CD14-positive monocyte (primary cell): ENCODE measurements at regions not wholly inside any gene's neighbourhood (a gene's known extent, or its start where the extent isn't known, plus 50 kb on each side); places are given as distances from the start of the nearest gene placed in this dataset.

Experiments
- DNase-seq, 3 donors: peaks; one replicate each; pipeline ENCODE4 v3.0.0-alpha.2; 2011 to 2022
- H2AFZ ChIP-seq: 2 replicates; pipeline ENCODE4 v1.6.0; 2012; ENCODE audit warnings: mild to moderate bottlenecking, low read depth, low read length, inconsistent platforms; ENCODE audit not compliant: insufficient read depth, poor library complexity, severe bottlenecking
- H3K27ac ChIP-seq, 2 donors: 1 replicate in 1 of 2; 2 replicates in 1 of 2; pipeline ENCODE4 v1.5.1; 2012 to 2013; ENCODE audit warnings: low read length in 2 of 2, control low read depth in 1 of 2, inconsistent platforms in 1 of 2, low read depth in 1 of 2, mild to moderate bottlenecking in 1 of 2
- H3K27me3 ChIP-seq, 2 donors: one replicate each; pipeline versions ENCODE4 v1.6.0 to v1.6.1; 2011 to 2013; ENCODE audit warnings: low read length in 2 of 2; ENCODE audit not compliant: control insufficient read depth in 2 of 2, insufficient read depth in 2 of 2
- H3K36me3 ChIP-seq, 2 donors: replicated peaks in 1 of 2; 1 replicate in 1 of 2; 2 replicates in 1 of 2; pipeline versions ENCODE4 v1.5.1 to v1.6.1; 2012 to 2013; ENCODE audit warnings: low read length in 2 of 2, control low read depth in 1 of 2, inconsistent platforms in 1 of 2, mild to moderate bottlenecking in 1 of 2; ENCODE audit not compliant: insufficient read depth in 2 of 2, control insufficient read depth in 1 of 2
- H3K4me1 ChIP-seq, 2 donors: 1 replicate in 1 of 2; 2 replicates in 1 of 2; pipeline versions ENCODE4 v1.5.1 to v1.6.1; 2012 to 2013; ENCODE audit warnings: low read length in 2 of 2, control low read depth in 1 of 2, inconsistent platforms in 1 of 2, mild to moderate bottlenecking in 1 of 2, moderate library complexity in 1 of 2; ENCODE audit not compliant: insufficient read depth in 2 of 2, control insufficient read depth in 1 of 2
- H3K4me2 ChIP-seq: replicated peaks from 2 replicates; pipeline ENCODE3; 2012; ENCODE audit warnings: low read length, moderate library complexity, mild to moderate bottlenecking; ENCODE audit not compliant: poor library complexity, severe bottlenecking; ENCODE audit errors: extremely low read depth
- H3K4me3 ChIP-seq, 3 experiments: fragments of 200-600 bp in 1 of 3; sonication (generic) in 1 of 3; replicated peaks in 1 of 3; 1 replicate in 2 of 3; 2 replicates in 1 of 3; pipeline ENCODE4 v1.5.1; 2011 to 2013; ENCODE audit warnings: low read length in 3 of 3, mild to moderate bottlenecking in 3 of 3, control low read depth in 2 of 3, low read depth in 2 of 3, inconsistent platforms in 1 of 3, moderate library complexity in 1 of 3
- H3K79me2 ChIP-seq: 2 replicates; pipeline ENCODE4 v1.6.0; 2012; ENCODE audit warnings: mild to moderate bottlenecking, control low read depth, inconsistent platforms, low read length, moderate library complexity; ENCODE audit not compliant: insufficient read depth
- H3K9ac ChIP-seq: 2 replicates; pipeline ENCODE4 v1.6.0; 2017; ENCODE audit warnings: low read length, mild to moderate bottlenecking; ENCODE audit not compliant: insufficient read depth, poor library complexity, severe bottlenecking
- H3K9me3 ChIP-seq, 2 donors: replicated peaks in 1 of 2; 1 replicate in 1 of 2; 2 replicates in 1 of 2; pipeline versions ENCODE4 v1.5.1 to v1.6.1; 2012 to 2013; ENCODE audit warnings: low read length in 2 of 2, control low read depth in 1 of 2; ENCODE audit not compliant: control insufficient read depth in 1 of 2, insufficient read depth in 1 of 2
- H4K20me1 ChIP-seq: 2 replicates; pipeline ENCODE4 v1.6.0; 2012; ENCODE audit warnings: mild to moderate bottlenecking, low read length, control low read depth, moderate library complexity; ENCODE audit not compliant: insufficient read depth
- H3K27ac Mint-ChIP-seq, 7 donors: one replicate each; pipeline ENCODE4 v1.8.0; 2020; ENCODE audit warnings: mild to moderate bottlenecking in 7 of 7, mixed read lengths in 7 of 7, moderate library complexity in 6 of 7, inconsistent platforms in 2 of 7
- H3K27me3 Mint-ChIP-seq, 3 donors: one replicate each; pipeline ENCODE4 v1.8.0; 2021 to 2022; ENCODE audit warnings: low read depth in 3 of 3, mild to moderate bottlenecking in 3 of 3, mixed read lengths in 3 of 3, moderate library complexity in 3 of 3, inconsistent platforms in 1 of 3
- H3K36me3 Mint-ChIP-seq, 2 donors: one replicate each; pipeline ENCODE4 v1.8.0; 2020; ENCODE audit warnings: mixed read lengths in 2 of 2, inconsistent platforms in 1 of 2, mild to moderate bottlenecking in 1 of 2
- H3K4me1 Mint-ChIP-seq: one replicate; pipeline ENCODE4 v1.8.0; 2020; ENCODE audit warnings: mild to moderate bottlenecking, mixed read lengths
- H3K4me3 Mint-ChIP-seq, 2 donors: one replicate each; pipeline ENCODE4 v1.8.0; 2020; ENCODE audit warnings: mild to moderate bottlenecking in 2 of 2, mixed read lengths in 2 of 2, moderate library complexity in 1 of 2
- H3K9me3 Mint-ChIP-seq, 7 donors: one replicate each; pipeline ENCODE4 v1.8.0; 2020 to 2022; ENCODE audit warnings: mixed read lengths in 7 of 7, mild to moderate bottlenecking in 6 of 7, moderate library complexity in 6 of 7, inconsistent platforms in 2 of 7
- CTCF ChIP-seq: fragments of 200-600 bp; IDR thresholded peaks from one replicate; pipeline ENCODE4 v1.8.0; 2022; ENCODE audit warnings: antibody characterized with exemption, mild to moderate bottlenecking
- WGBS: methylation state at CpG from one replicate; pipeline ENCODE4 v1.1.5; 2013; ENCODE audit warnings: missing lambda C conversion rate; ENCODE audit not compliant: insufficient coverage; 5-methylcytosine and 5-hydroxymethylcytosine counted together
- intact Hi-C, 2 donors: fragments of 100-400 bp; cut with micrococcal nuclease; formaldehyde crosslinking; loops; one replicate each; pipeline versions ENCODE4 v1.15.0 to v1.15.1; 2023

- no peaks in the 10 kb centered on the region for H3K79me2 ChIP-seq
- Mint-ChIP-seq H3K36me3 (no peaks in the 10 kb centered on the region), H3K27me3 (no peaks in the 10 kb centered on the region), H3K9me3 (peaks cover 0 to 3% (median 0%) of the 10 kb centered on the region in 7 donors), H3K27ac (no peak overlapping the region), H3K4me1 (no peaks in the 10 kb centered on the region), H3K4me3 (no peak overlapping the region)
- no peaks in the 10 kb centered on the region for H3K27me3 ChIP-seq
- no peaks in the 10 kb centered on the region for H4K20me1 ChIP-seq
- H2AFZ ChIP-seq, result no peak overlapping the region
- no peak for DNase-seq
- H3K9ac ChIP-seq, result no peak overlapping the region
- H3K9me3 ChIP-seq, result no peaks in the 10 kb centered on the region
- no peak for TF ChIP-seq CTCF
- H3K4me2 ChIP-seq, result no peak overlapping the region
- intact Hi-C loops, result no loop called here
- no peak overlapping the region for H3K27ac ChIP-seq
- WGBS, result no CpG with 5 or more reads among the region's 2 CpGs
- H3K36me3 ChIP-seq, result no peaks in the 10 kb centered on the region
- H3K4me1 ChIP-seq, result no peaks in the 10 kb centered on the region
- H3K4me3 ChIP-seq, result no peak overlapping the region
Measured at GRCh38 chr12:25718081-25718731, 165.1 kb upstream of the LMNTD1 start.

GRCh38 chr12:25719505-25719904, 166.4 kb upstream of the LMNTD1 start:
- Histone ChIP-seq H3K4me3 (no peak overlapping the region), H2AFZ (no peak overlapping the region), H3K4me2 (no peak overlapping the region), H3K27me3 (no peaks in the 10 kb centered on the region), H3K79me2 (no peaks in the 10 kb centered on the region), H3K27ac (no peak overlapping the region), H3K4me1 (no peaks in the 10 kb centered on the region), H3K9ac (no peak overlapping the region), H4K20me1 (no peaks in the 10 kb centered on the region), H3K36me3 (no peaks in the 10 kb centered on the region), H3K9me3 (no peaks in the 10 kb centered on the region)
- no CpG with 5 or more reads among the region's 4 CpGs for WGBS
- no peaks in the 10 kb centered on the region for H3K36me3 Mint-ChIP-seq
- H3K4me3 Mint-ChIP-seq, result no peak overlapping the region
- no peak overlapping the region for H3K27ac Mint-ChIP-seq
- TF ChIP-seq CTCF, result no peak
- intact Hi-C loops, result no loop called here
- DNase-seq, result no peak
- H3K27me3 Mint-ChIP-seq, result no peaks in the 10 kb centered on the region
- H3K4me1 Mint-ChIP-seq, result no peaks in the 10 kb centered on the region
- peaks cover 0 to 6% (median 0%) of the 10 kb centered on the region in 7 donors for H3K9me3 Mint-ChIP-seq
